NCI-H1436 (cell line): ENCODE measurements at regions not wholly inside any gene's neighbourhood (a gene's known extent, or its start where the extent isn't known, plus 50 kb on each side); places are given as distances from the start of the nearest gene placed in this dataset.
"Not testable (repeated sequence)": the region's sequence is repeated elsewhere in the genome, so short reads cannot be mapped to it uniquely, and the experiment has no call there.

Experiments used
- DNase-seq: peaks from one replicate; lab custom pipeline; 2025; lab: John Stamatoyannopoulos, UW

- DNase-seq, result no peak
Observed at GRCh38 chr5:25393957-25394356, 749.2 kb upstream of the CDH10 start.

GRCh38 chr5:25393256-25393655 is 748.5 kb upstream of the CDH10 start:
- DNase-seq, result no peak

- DNase-seq, result no peak
Observed at GRCh38 chr5:25387953-25388352, 743.2 kb upstream of the CDH10 start.

- DNase-seq, result no peak
Observed at GRCh38 chr5:25362799-25363198, 718.0 kb upstream of the CDH10 start.

- no peak for DNase-seq
Observed at GRCh38 chr5:25358919-25359318, 714.1 kb upstream of the CDH10 start.

- DNase-seq, result no peak
Observed at GRCh38 chr5:25357605-25358004, 712.8 kb upstream of the CDH10 start.

GRCh38 chr5:25349746-25350145 is 705.0 kb upstream of the CDH10 start:
- DNase-seq, result no peak

GRCh38 chr5:25345240-25345771 is 700.5 kb upstream of the CDH10 start:
- no peak for DNase-seq

- no peak for DNase-seq
Observed at GRCh38 chr5:25339541-25339940, 694.8 kb upstream of the CDH10 start.

GRCh38 chr5:25334350-25334749 is 689.6 kb upstream of the CDH10 start:
- no peak for DNase-seq

GRCh38 chr5:25330721-25331120 is 685.9 kb upstream of the CDH10 start:
- no peak for DNase-seq

GRCh38 chr5:25327172-25327571 is 682.4 kb upstream of the CDH10 start:
- no peak for DNase-seq

GRCh38 chr5:25301836-25302235 is 657.1 kb upstream of the CDH10 start:
- DNase-seq, result no peak

- no peak for DNase-seq
Observed at GRCh38 chr5:25295067-25295466, 650.3 kb upstream of the CDH10 start.

GRCh38 chr5:25289766-25290165 is 645.0 kb upstream of the CDH10 start:
- DNase-seq, result not testable (repeated sequence)

GRCh38 chr5:25286319-25286718 is 641.5 kb upstream of the CDH10 start:
- peak; percentile 1 for DNase-seq

- no peak for DNase-seq
Observed at GRCh38 chr5:25285136-25285535, 640.4 kb upstream of the CDH10 start.

GRCh38 chr5:25263507-25263906 is 618.7 kb upstream of the CDH10 start:
- not testable (repeated sequence) for DNase-seq

- DNase-seq, result no peak
Observed at GRCh38 chr5:25262221-25262620, 617.4 kb upstream of the CDH10 start.

GRCh38 chr5:25255128-25255527 is 610.4 kb upstream of the CDH10 start:
- peak; percentile 44 for DNase-seq

GRCh38 chr5:25241981-25242380 is 597.2 kb upstream of the CDH10 start:
- DNase-seq, result no peak

GRCh38 chr5:25238720-25239119 is 593.9 kb upstream of the CDH10 start:
- DNase-seq, result not testable (repeated sequence)

GRCh38 chr5:25224316-25224982 is 579.7 kb upstream of the CDH10 start:
- DNase-seq, result no peak

- not testable (repeated sequence) for DNase-seq
Observed at GRCh38 chr5:25199902-25200301, 555.1 kb upstream of the CDH10 start.
